GM12872 (cell line): ENCODE measurements at regions not wholly inside any gene's neighbourhood (a gene's known extent, or its start where the extent isn't known, plus 50 kb on each side); places are given as distances from the start of the nearest gene placed in this dataset.

ENCODE experiments used
- CTCF ChIP-seq: IDR thresholded peaks from 3 replicates; pipeline ENCODE4 v1.5.1; 2011; ENCODE audit warnings: low read depth, mild to moderate bottlenecking, low read length, moderate library complexity; ENCODE audit not compliant: insufficient read depth

DNA sequence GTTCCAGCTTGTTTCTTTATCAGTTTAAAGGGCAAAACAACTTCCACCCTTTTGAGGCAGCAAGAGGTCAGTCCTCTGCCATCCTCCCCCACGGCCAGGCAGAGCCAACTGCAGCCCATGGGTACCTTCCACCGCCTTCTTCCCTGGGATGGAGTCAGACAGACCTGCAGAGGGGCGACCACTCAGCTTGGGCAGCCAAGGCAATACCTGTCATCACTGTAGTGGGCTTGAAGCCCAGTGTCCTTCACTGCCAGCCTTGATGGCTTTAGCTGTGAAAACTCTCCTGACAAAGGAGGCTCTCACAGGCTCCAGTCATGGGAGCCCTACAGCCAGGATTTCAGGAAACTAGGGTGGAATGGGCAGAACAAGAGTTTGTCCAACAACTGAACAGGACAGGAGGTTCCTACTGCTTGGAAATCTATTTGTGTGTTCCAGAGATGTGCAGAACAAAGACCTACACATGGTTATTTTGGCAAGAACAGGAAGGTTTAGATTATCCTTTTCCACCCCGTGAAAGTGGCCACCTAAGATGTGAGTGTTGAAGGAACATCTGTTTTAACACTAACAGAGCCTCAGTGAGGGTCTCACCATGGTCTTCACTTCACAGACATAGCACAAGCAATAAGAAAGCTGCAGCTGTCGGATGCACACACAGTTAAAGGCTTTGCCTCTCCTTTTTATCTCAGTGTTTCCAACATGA is 93.9 kb upstream of the RMDN2 start:
- TF ChIP-seq CTCF: no peak

- TF ChIP-seq CTCF: peak; percentile 82
Measured at GRCh38 chr2:37832590-37833197, 92.4 kb upstream of the RMDN2 start.

DNA sequence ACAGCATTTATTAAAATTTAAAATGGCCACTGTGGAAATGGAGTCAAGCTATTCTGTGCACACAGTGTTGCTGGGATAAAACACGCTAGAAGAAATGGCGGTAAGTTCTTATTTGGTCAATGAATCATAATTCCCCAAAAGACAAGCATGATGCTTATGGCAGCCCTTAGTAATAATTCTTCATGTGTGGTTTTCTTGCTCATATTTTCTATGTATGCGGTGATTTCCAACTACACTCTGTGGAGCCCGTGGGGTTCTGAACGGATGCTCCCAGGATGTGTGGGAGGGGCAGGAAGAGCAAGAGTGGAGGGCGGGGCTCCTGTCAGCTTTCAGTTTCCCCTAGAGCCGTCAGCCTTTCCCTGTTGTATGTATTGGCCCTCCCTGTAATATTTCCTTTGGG is 91.7 kb upstream of the RMDN2 start:
- no peak for TF ChIP-seq CTCF

DNA sequence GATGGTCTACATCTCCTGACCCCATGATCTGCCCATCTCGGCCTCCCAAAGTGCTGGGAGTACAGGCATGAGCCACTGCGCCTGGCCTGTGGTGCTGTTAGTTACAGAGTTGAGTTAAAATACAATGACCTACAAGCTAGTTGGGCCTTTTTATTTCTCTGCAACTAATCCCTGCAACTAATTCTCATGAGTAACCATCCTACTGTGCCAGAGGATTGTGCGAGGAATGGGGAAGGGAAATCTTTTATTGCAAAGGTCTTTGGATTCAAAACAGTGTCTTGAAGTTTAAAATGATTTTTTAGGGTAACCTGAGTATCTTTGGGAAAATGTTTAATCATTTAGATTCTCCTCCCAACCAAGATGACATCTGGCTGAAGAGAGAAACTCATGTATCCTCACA is 88.8 kb upstream of the RMDN2 start:
- no peak for TF ChIP-seq CTCF

DNA sequence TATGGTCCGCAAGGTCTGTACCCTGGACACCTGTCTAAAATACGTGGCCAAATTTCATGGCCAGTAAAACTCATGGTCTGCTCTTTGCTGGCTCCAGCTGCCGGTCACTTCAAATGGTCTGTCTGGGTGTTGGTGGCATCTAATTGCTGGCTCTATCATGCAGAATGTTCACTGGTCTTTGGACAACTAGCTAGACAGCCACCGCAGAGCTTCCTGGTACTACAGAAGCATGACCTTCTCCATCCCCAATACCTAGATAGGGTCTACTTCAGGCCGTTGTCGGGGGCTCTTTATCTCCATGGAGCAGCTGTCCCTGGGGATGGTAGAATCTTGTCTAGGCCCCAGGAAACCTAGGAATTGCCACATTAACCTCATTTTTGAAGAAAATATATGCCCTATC is 88.4 kb upstream of the RMDN2 start:
- no peak for TF ChIP-seq CTCF

GRCh38 chr2:37837628-37838328 is 87.3 kb upstream of the RMDN2 start:
- no peak for TF ChIP-seq CTCF

- TF ChIP-seq CTCF: no peak
Measured at GRCh38 chr2:37838541-37839167, 86.4 kb upstream of the RMDN2 start.
